Esophagus squamous epithelium (tissue), 5 donors: ENCODE measurements at regions not wholly inside any gene's neighbourhood (a gene's known extent, or its start where the extent isn't known, plus 50 kb on each side); places are given as distances from the start of the nearest gene placed in this dataset.

ENCODE experiments used
- DNase-seq: peaks from one replicate; lab custom pipeline; 2025; lab: John Stamatoyannopoulos, UW
- H3K27ac ChIP-seq, 4 donors: fragments of 200-600 bp; sonication (generic); one replicate each; pipeline ENCODE4 v1.5.1; 2016 to 2019; ENCODE audit warnings: mild to moderate bottlenecking in 1 of 4
- H3K27me3 ChIP-seq, 4 donors: fragments of 200-600 bp; sonication (generic); 1 replicate in 3 of 4; 2 replicates in 1 of 4; pipeline versions ENCODE4 v1.5.1 to v1.6.0; 2017 to 2021; ENCODE audit warnings: antibody characterized with exemption in 1 of 4
- H3K36me3 ChIP-seq, 3 donors: fragments of 200-600 bp; sonication (generic); one replicate each; pipeline ENCODE4 v1.5.1; 2016 to 2019
- H3K4me1 ChIP-seq, 3 donors: fragments of 200-600 bp; sonication (generic); one replicate each; pipeline ENCODE4 v1.5.1; 2017 to 2019
- H3K4me3 ChIP-seq, 4 donors: fragments of 200-600 bp; sonication (generic); 1 replicate in 3 of 4; 2 replicates in 1 of 4; pipeline ENCODE4 v1.5.1; 2016 to 2019; ENCODE audit warnings: mild to moderate bottlenecking in 2 of 4, moderate library complexity in 1 of 4
- H3K9me3 ChIP-seq, 3 donors: fragments of 200-600 bp; sonication (generic); one replicate each; pipeline ENCODE4 v1.5.1; 2016 to 2019
- POLR2A ChIP-seq, 4 donors: fragments of 450-650 bp; IDR thresholded peaks; one replicate each; pipeline ENCODE4 v1.6.1; 2017; ENCODE audit warnings: antibody characterized with exemption in 4 of 4, mild to moderate bottlenecking in 4 of 4, moderate library complexity in 3 of 4
- WGBS, 2 donors: methylation state at CpG; one replicate each; pipeline ENCODE4 v1.1.5; 2018; 5-methylcytosine and 5-hydroxymethylcytosine counted together
- intact Hi-C: fragments of 100-400 bp; cut with DNase I; formaldehyde crosslinking; loops from one replicate; pipeline ENCODE4 v1.15.0; 2022
- TF ChIP-seq, protein P1 (sequence below), 6 experiments: fragments of 450-650 bp in 4 of 6; fragments of 200-600 bp in 2 of 6; sonication (generic) in 2 of 6; IDR thresholded peaks; one replicate each; pipeline ENCODE4 v1.5.1; 2016 to 2019; ENCODE audit warnings: antibody characterized with exemption in 6 of 6, mild to moderate bottlenecking in 4 of 6, moderate library complexity in 4 of 6
- donor health status: DM: yes; HTN: yes; CAD: no.

GRCh38 chr6:80647156-80647555 is 540.7 kb downstream of the BCKDHB start:
- TF ChIP-seq POLR2A (IDR thresholded peaks at IDR 0.05), result no peak
- TF ChIP-seq, protein P1, sequence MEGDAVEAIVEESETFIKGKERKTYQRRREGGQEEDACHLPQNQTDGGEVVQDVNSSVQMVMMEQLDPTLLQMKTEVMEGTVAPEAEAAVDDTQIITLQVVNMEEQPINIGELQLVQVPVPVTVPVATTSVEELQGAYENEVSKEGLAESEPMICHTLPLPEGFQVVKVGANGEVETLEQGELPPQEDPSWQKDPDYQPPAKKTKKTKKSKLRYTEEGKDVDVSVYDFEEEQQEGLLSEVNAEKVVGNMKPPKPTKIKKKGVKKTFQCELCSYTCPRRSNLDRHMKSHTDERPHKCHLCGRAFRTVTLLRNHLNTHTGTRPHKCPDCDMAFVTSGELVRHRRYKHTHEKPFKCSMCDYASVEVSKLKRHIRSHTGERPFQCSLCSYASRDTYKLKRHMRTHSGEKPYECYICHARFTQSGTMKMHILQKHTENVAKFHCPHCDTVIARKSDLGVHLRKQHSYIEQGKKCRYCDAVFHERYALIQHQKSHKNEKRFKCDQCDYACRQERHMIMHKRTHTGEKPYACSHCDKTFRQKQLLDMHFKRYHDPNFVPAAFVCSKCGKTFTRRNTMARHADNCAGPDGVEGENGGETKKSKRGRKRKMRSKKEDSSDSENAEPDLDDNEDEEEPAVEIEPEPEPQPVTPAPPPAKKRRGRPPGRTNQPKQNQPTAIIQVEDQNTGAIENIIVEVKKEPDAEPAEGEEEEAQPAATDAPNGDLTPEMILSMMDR (IDR thresholded peaks at IDR 0.05), result no peak
- Histone ChIP-seq H3K9me3 (no peaks in the 10 kb centered on the region), H3K4me1 (no peaks in the 10 kb centered on the region), H3K27me3 (no peaks in the 10 kb centered on the region), H3K27ac (no peak overlapping the region), H3K4me3 (no peak overlapping the region), H3K36me3 (no peaks in the 10 kb centered on the region)
- 61 to 67% methylated on average over 4 of the region's 4 CpGs for WGBS, 2 donors
- intact Hi-C loops, result no loop called here
- no peak for DNase-seq

- no peaks in the 10 kb centered on the region for H3K27me3 ChIP-seq
- H3K9me3 ChIP-seq, result no peaks in the 10 kb centered on the region
- no peak for DNase-seq
- H3K4me1 ChIP-seq, result no peaks in the 10 kb centered on the region
- no peak for TF ChIP-seq POLR2A (IDR thresholded peaks at IDR 0.05)
- TF ChIP-seq, protein P1 (IDR thresholded peaks at IDR 0.05), result no peak
- 66 to 71% methylated on average over 2 of the region's 2 CpGs for WGBS, 2 donors
- intact Hi-C loops, result no loop called here
- H3K4me3 ChIP-seq, result no peak overlapping the region
- no peak overlapping the region for H3K27ac ChIP-seq
- H3K36me3 ChIP-seq, result no peaks in the 10 kb centered on the region
Measured at GRCh38 chr6:80643881-80644280, 537.4 kb downstream of the BCKDHB start.

GRCh38 chr6:80642452-80642851 is 536.0 kb downstream of the BCKDHB start:
- Histone ChIP-seq H3K36me3 (no peaks in the 10 kb centered on the region), H3K9me3 (no peaks in the 10 kb centered on the region), H3K4me1 (no peaks in the 10 kb centered on the region), H3K27ac (no peak overlapping the region), H3K27me3 (no peaks in the 10 kb centered on the region), H3K4me3 (no peak overlapping the region)
- DNase-seq, result no peak
- intact Hi-C loops, result no loop called here
- TF ChIP-seq, protein P1 (IDR thresholded peaks at IDR 0.05), result no peak
- no peak for TF ChIP-seq POLR2A (IDR thresholded peaks at IDR 0.05)

DNA sequence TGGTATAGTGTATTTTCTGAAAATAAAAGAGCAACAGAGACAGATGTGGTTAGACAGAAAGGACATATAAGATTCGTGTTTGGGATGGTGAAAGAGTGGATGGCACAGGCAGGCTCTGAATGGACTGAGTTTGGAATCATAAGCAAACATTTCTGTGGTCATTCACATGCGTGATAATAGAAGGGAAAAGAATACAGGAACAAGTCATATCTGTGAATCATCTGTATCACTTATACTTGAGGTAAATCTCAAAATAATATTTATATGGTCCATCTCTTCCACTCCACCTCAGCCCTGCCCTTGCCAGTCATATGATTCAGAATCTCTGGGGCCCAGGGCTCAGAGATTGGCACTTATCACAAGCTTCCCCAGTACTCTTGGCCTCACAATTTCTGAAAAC is 535.1 kb downstream of the BCKDHB start:
- DNase-seq, result no peak
- H3K36me3 ChIP-seq, result no peaks in the 10 kb centered on the region
- no peaks in the 10 kb centered on the region for H3K4me1 ChIP-seq
- no peak overlapping the region for H3K27ac ChIP-seq
- 51 to 62% methylated on average over 2 of the region's 2 CpGs for WGBS, 2 donors
- H3K9me3 ChIP-seq, result no peaks in the 10 kb centered on the region
- TF ChIP-seq, protein P1 (IDR thresholded peaks at IDR 0.05), result no peak
- no peak overlapping the region for H3K4me3 ChIP-seq
- intact Hi-C loops, result no loop called here
- H3K27me3 ChIP-seq, result no peaks in the 10 kb centered on the region

- no peaks in the 10 kb centered on the region for H3K9me3 ChIP-seq
- whole genome bisulfite sequencing, 2 donors, result 37 to 68% methylated on average over 1 of the region's 1 CpG
- H3K27ac ChIP-seq, result no peak overlapping the region
- H3K36me3 ChIP-seq, result no peaks in the 10 kb centered on the region
- intact Hi-C loops, result no loop called here
- no peak overlapping the region for H3K4me3 ChIP-seq
- no peaks in the 10 kb centered on the region for H3K27me3 ChIP-seq
- H3K4me1 ChIP-seq, result no peaks in the 10 kb centered on the region
- no peak for DNase-seq
- TF ChIP-seq, protein P1 (IDR thresholded peaks at IDR 0.05), result no peak
- TF ChIP-seq POLR2A (IDR thresholded peaks at IDR 0.05), result no peak
Measured at GRCh38 chr6:80640176-80640575, 533.7 kb downstream of the BCKDHB start.
